Hepatocyte (in vitro differentiated cells): ENCODE measurements at regions not wholly inside any gene's neighbourhood (a gene's known extent, or its start where the extent isn't known, plus 50 kb on each side); places are given as distances from the start of the nearest gene placed in this dataset.

Experiments
- CTCF ChIP-seq: fragments of 200-600 bp; sonication (generic); IDR thresholded peaks from 2 replicates; pipeline ENCODE4 v1.5.1; 2016; ENCODE audit warnings: antibody characterized with exemption, mild to moderate bottlenecking; ENCODE audit not compliant: poor library complexity
- EZH2phosphoT487 ChIP-seq: fragments of 200-600 bp; sonication (generic); IDR thresholded peaks from one replicate; pipeline ENCODE4 v1.6.1; 2018; ENCODE audit warnings: antibody characterized with exemption, mild to moderate bottlenecking, low read depth, moderate library complexity; ENCODE audit not compliant: unreplicated experiment, severe bottlenecking

- TF ChIP-seq CTCF (no peak), EZH2phosphoT487 (no peak)
Measured at GRCh38 chr17:77307479-77308198, 166.9 kb downstream of the SEC14L1 start.
